ENCODE measurements at regions not wholly inside any gene's neighbourhood (a gene's known extent, or its start where the extent isn't known, plus 50 kb on each side); places are given as distances from the start of the nearest gene placed in this dataset.

GRCh38 chr1:57704811-57705210 lies 281.0 kb upstream of the DAB1 start:
- Histone ChIP-seq H3K4me2 (ENCODE audit: low read length) (no peak overlapping the region), H3K9me3 (ENCODE audit: control insufficient read depth in 1 of 2, insufficient read depth in 1 of 2, low read depth in 1 of 2, low read length in 2 of 2) (peaks cover 0 to 2% of the 10 kb centered on the region in 2 experiments; a peak in 1 of 4 replicates), H3K9ac (ENCODE audit: low read length) (no peak overlapping the region), H3K79me2 (ENCODE audit: insufficient read depth, low read length) (no peaks in the 10 kb centered on the region), H3K36me3 (ENCODE audit: control insufficient read depth in 1 of 2, insufficient read depth in 2 of 2, low read length in 2 of 2) (no peaks in the 10 kb centered on the region), H3K27me3 (ENCODE audit: insufficient read depth, low read length) (no peaks in the 10 kb centered on the region), H3K27ac (ENCODE audit: low read depth, low read length) (no peak overlapping the region), H3K4me1 (ENCODE audit: control insufficient read depth in 1 of 2, insufficient read depth in 2 of 2, low read length in 2 of 2) (no peaks in the 10 kb centered on the region), H2AFZ (ENCODE audit: low read depth, low read length, poor library complexity, severe bottlenecking) (no peak overlapping the region), H4K20me1 (ENCODE audit: insufficient read depth) (no peaks in the 10 kb centered on the region), H3K4me3 (replicated peaks in 1 of 2; ENCODE audit: low read depth in 1 of 2, low read length in 2 of 2) (no peak overlapping the region), H3K9me2 (ENCODE audit: insufficient read depth) (no peaks in the 10 kb centered on the region)
- intact Hi-C loops (cut with micrococcal nuclease), result no loop called here
- ChIA-PET RAD21 (ENCODE audit: low non-redundant PET in 1 of 2, low total read pairs in 2 of 2, uncharacterized antibody in 2 of 2, unreplicated experiment in 2 of 2) (no interaction called here), POLR2A (no interaction called here), CTCF (no interaction called here)
- no peak for TF ChIP-seq ELF1 (IDR thresholded peaks at IDR 0.05; ENCODE audit: borderline replicate concordance, low read depth)
- no peak for TF ChIP-seq MAX (IDR thresholded peaks at IDR 0.05)
- TF ChIP-seq POLR2AphosphoS5 (IDR thresholded peaks at IDR 0.05; ENCODE audit: low read depth, low read length), result no peak
- no peak for TF ChIP-seq ZFX (IDR thresholded peaks at IDR 0.05)
- TF ChIP-seq POLR2A (IDR thresholded peaks at IDR 0.05; ENCODE audit: borderline replicate concordance, extremely low read depth, insufficient read depth, insufficient read length), result no peak
- TF ChIP-seq REST (IDR thresholded peaks at IDR 0.05; ENCODE audit: low read depth), result no peak
- TF ChIP-seq EGR1 (IDR thresholded peaks at IDR 0.05; ENCODE audit: low read depth), result no peak
- no peak for TF ChIP-seq CTCF (IDR thresholded peaks at IDR 0.05 in 2 of 3, conservative IDR thresholded peaks at IDR 0.05 in 1 of 3; ENCODE audit: borderline replicate concordance in 1 of 3, insufficient read depth in 1 of 3, low read depth in 2 of 3, low read length in 2 of 3)
- no peak for TF ChIP-seq RAD21 (IDR thresholded peaks at IDR 0.05; ENCODE audit: low read depth)
- TF ChIP-seq SRF (IDR thresholded peaks at IDR 0.05; ENCODE audit: low read depth), result no peak
- TF ChIP-seq ATF3 (IDR thresholded peaks at IDR 0.05), result no peak
- TF ChIP-seq ZNF274 (IDR thresholded peaks at IDR 0.05; ENCODE audit: low read depth, low read length), result no peak
- no peak for TF ChIP-seq EZH2 (IDR thresholded peaks at IDR 0.05)
- TF ChIP-seq CEBPB (IDR thresholded peaks at IDR 0.05; ENCODE audit: low read depth), result no peak
- no peak for TF ChIP-seq JUND (IDR thresholded peaks at IDR 0.05)
- no peak for ATAC-seq
- no peak for DNase-seq (ENCODE audit: low read depth, low spot score)
- BruUV-seq (replicated peaks), result no TSS peak
